ENCODE measurements at regions not wholly inside any gene's neighbourhood (a gene's known extent, or its start where the extent isn't known, plus 50 kb on each side); places are given as distances from the start of the nearest gene placed in this dataset.

DNA sequence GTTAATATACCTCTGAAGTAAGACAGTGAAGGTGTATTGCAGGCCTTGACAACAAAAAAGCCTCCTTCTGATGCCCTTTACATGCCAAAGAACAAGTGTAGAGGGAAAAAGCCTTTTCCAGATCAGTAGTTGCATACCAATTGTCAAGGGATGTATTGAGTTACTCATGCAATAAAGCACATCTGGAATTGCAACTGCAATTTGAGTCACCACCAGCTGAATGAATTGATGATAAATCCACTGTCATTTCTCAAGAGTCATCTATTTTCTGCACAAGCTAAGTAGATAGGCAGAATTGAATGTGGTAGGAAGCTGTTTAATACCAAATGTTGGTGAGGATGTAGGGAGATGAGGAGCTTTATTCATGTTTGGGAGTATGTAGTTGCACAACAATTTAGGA is 325.9 kb upstream of the SMIM30 start:
- TF ChIP-seq POLR2A (IDR thresholded peaks at IDR 0.05; ENCODE audit: low read length) (no peak), GATA1 (IDR thresholded peaks at IDR 0.05; ENCODE audit: low read depth, low read length) (no peak)
